PC-3 (cell line): ENCODE measurements at regions not wholly inside any gene's neighbourhood (a gene's known extent, or its start where the extent isn't known, plus 50 kb on each side); places are given as distances from the start of the nearest gene placed in this dataset.

Experiments used
- ATAC-seq: fragments of 200-7000 bp; cut with Tn5 transposase; 2 replicates; pipeline ENCODE4 v1.9.1; 2020; ENCODE audit warnings: mild to moderate bottlenecking, moderate library complexity
- BruUV-seq: library from RNA; stranded (reverse); fragments of 400-500 nt; replicated peaks from 2 replicates; lab custom pipeline; 2021; lab: Mats Ljungman, UMichigan
- CTCF ChIA-PET: fragments of 300-600 bp; sonication (Branson Sonifier 250); formaldehyde crosslinking; loops from one replicate; lab custom pipeline; 2022; ENCODE audit warnings: antibody characterized with exemption; lab: Charles Lee
- POLR2A ChIA-PET: fragments of 300-600 bp; sonication (Branson Sonifier 250); formaldehyde crosslinking; loops from one replicate; lab custom pipeline; 2022; ENCODE audit warnings: antibody characterized with exemption; ENCODE audit not compliant: unreplicated experiment; lab: Charles Lee
- DNase-seq: peaks from one replicate; pipeline ENCODE4 v3.0.0-alpha.2; 2015
- H2AFZ ChIP-seq: fragments of 300-600 bp; sonication (generic); 2 replicates; pipeline ENCODE4 v1.6.0; 2016; ENCODE audit warnings: antibody characterized with exemption, low read length
- H3F3A ChIP-seq: fragments of 300-600 bp; sonication (generic); one replicate; pipeline ENCODE4 v1.6.0; 2017; ENCODE audit warnings: antibody characterized with exemption, low read length, control low read depth, mild to moderate bottlenecking; ENCODE audit not compliant: unreplicated experiment
- H3K27ac ChIP-seq: fragments of 300-600 bp; sonication (generic); 2 replicates; pipeline ENCODE4 v1.5.1; 2016; ENCODE audit warnings: mild to moderate bottlenecking, low read length
- H3K27me3 ChIP-seq: fragments of 300-600 bp; sonication (generic); 2 replicates; pipeline ENCODE4 v1.6.1; 2016; ENCODE audit warnings: low read length, mixed read lengths
- H3K36me3 ChIP-seq: fragments of 300-600 bp; sonication (generic); 2 replicates; pipeline ENCODE4 v1.6.1; 2016; ENCODE audit warnings: low read depth, mixed run types, low read length, mixed read lengths
- H3K4me1 ChIP-seq: fragments of 300-600 bp; sonication (generic); 2 replicates; pipeline ENCODE4 v1.5.1; 2016; ENCODE audit warnings: low read length; ENCODE audit not compliant: insufficient read depth
- H3K4me2 ChIP-seq: fragments of 300-600 bp; sonication (generic); 2 replicates; pipeline ENCODE4 v1.6.0; 2016; ENCODE audit warnings: low read length
- H3K4me3 ChIP-seq: fragments of 300-600 bp; sonication (generic); 2 replicates; pipeline ENCODE4 v1.5.1; 2016; ENCODE audit warnings: mild to moderate bottlenecking, low read length, mixed read lengths
- H3K79me2 ChIP-seq: fragments of 300-600 bp; sonication (generic); 2 replicates; pipeline ENCODE4 v1.6.1; 2017; ENCODE audit warnings: low read length, mixed read lengths
- H3K9ac ChIP-seq: fragments of 300-600 bp; sonication (generic); 2 replicates; pipeline ENCODE4 v1.6.0; 2016; ENCODE audit warnings: mild to moderate bottlenecking, low read length
- H3K9me2 ChIP-seq: fragments of 300-600 bp; sonication (generic); replicated peaks from 2 replicates; pipeline ENCODE4 v1.6.1; 2016; ENCODE audit warnings: mixed run types, low read length, mixed read lengths
- H3K9me3 ChIP-seq: fragments of 300-600 bp; sonication (generic); 2 replicates; pipeline ENCODE4 v1.6.1; 2016; ENCODE audit warnings: low read length, mixed read lengths
- H4K20me1 ChIP-seq: fragments of 300-600 bp; sonication (generic); 2 replicates; pipeline ENCODE4 v1.6.1; 2016; ENCODE audit warnings: low read length, mixed read lengths
- CTCF ChIP-seq: fragments of 300-600 bp; sonication (generic); conservative IDR thresholded peaks from 2 replicates; pipeline ENCODE4 v1.5.1; 2017; ENCODE audit warnings: antibody characterized with exemption, low read depth, mild to moderate bottlenecking, low read length
- EZH2 ChIP-seq: fragments of 300-600 bp; sonication (generic); IDR thresholded peaks from one replicate; pipeline ENCODE4 v1.6.1; 2017; ENCODE audit warnings: antibody characterized with exemption, mild to moderate bottlenecking, low read length; ENCODE audit not compliant: unreplicated experiment
- EZH2phosphoT487 ChIP-seq: fragments of 300-600 bp; sonication (generic); IDR thresholded peaks from 2 replicates; pipeline ENCODE4 v1.6.1; 2018; ENCODE audit warnings: mild to moderate bottlenecking, antibody characterized with exemption, low read length, borderline replicate concordance
- intact Hi-C: fragments of 100-400 bp; cut with micrococcal nuclease; formaldehyde crosslinking; loops from 2 replicates; pipeline ENCODE4 v1.9.0; 2023

DNA sequence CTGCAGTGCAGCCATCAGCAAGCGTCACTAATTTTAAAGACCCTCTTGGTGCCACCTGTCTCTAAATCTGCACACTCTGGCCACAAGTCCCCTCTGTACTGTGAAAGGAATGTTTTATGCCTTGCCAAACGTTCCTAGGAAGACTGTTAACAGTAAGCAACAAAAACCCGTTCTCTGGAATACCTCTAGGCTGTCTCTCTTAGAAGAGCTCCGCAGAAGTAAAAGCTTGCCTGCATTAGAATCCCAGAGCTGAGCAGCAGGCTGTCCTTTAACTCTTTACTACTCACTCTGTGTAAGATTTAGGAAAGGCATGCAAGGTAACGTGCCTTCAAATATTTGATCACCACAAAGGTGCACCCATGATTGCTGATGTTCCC, 53.9 kb upstream of the C9orf72 start:
- Histone ChIP-seq H2AFZ (peak overlapping the region; percentile 78), H3F3A (peaks cover 14% of the 10 kb centered on the region), H3K27ac (peak overlapping the region; percentile 97), H4K20me1 (no peaks in the 10 kb centered on the region), H3K4me2 (peak overlapping the region; percentile 90), H3K4me1 (peaks cover 46% of the 10 kb centered on the region), H3K27me3 (no peaks in the 10 kb centered on the region), H3K36me3 (no peaks in the 10 kb centered on the region), H3K9me3 (no peaks in the 10 kb centered on the region), H3K79me2 (peaks cover 13% of the 10 kb centered on the region), H3K4me3 (peak overlapping the region; percentile 68), H3K9ac (peak overlapping the region; percentile 81), H3K9me2 (no peaks in the 10 kb centered on the region)
- BruUV-seq, result no TSS peak
- TF ChIP-seq EZH2phosphoT487 (no peak), CTCF (no peak), EZH2 (no peak)
- ChIA-PET POLR2A (interaction anchor here (0.6 kb wide), 1 partner anchor 54 kb away, joined by 6 read pairs; no protein-coding TSS in a partner anchor), CTCF (no interaction called here)
- DNase-seq, result peak; percentile 38
- intact Hi-C loops, result loop anchor here (5.0 kb wide), 1 partner anchor 75 kb away; no protein-coding TSS in a partner anchor
- ATAC-seq, result peak; percentile 29

DNA sequence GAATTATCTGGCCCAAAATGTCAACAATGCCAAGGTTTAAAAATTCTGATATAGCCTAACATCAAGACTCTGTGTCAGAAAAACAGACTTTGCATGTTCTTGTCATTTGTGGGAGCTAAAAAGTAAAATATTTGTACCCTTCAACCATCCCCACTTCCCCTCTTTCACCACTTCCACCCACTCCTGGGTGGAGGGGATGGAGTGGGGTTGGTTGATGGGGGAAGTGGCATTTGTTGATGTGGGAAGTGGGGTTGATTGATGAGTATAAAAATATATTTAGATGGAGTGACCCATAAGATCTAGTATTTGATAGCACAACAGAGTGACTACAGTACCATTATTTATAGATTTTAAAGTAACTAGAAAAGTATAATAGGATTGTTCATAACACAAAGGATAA, 55.0 kb upstream of the C9orf72 start:
- H3K27me3 ChIP-seq, result no peaks in the 10 kb centered on the region
- no peak overlapping the region for H3K4me2 ChIP-seq
- H3K9ac ChIP-seq, result no peak overlapping the region
- TF ChIP-seq CTCF, result no peak
- TF ChIP-seq EZH2phosphoT487, result no peak
- no peak for TF ChIP-seq EZH2
- ATAC-seq, result no peak
- CTCF ChIA-PET, result no interaction called here
- H3K36me3 ChIP-seq, result no peaks in the 10 kb centered on the region
- H3K4me3 ChIP-seq, result no peak overlapping the region
- no peaks in the 10 kb centered on the region for H3K9me2 ChIP-seq
- H3F3A ChIP-seq, result peaks cover 10% of the 10 kb centered on the region
- H4K20me1 ChIP-seq, result no peaks in the 10 kb centered on the region
- H3K9me3 ChIP-seq, result no peaks in the 10 kb centered on the region
- H3K27ac ChIP-seq, result no peak overlapping the region
- BruUV-seq, result no TSS peak
- no peak overlapping the region for H2AFZ ChIP-seq
- peaks cover 13% of the 10 kb centered on the region for H3K79me2 ChIP-seq
- H3K4me1 ChIP-seq, result peaks cover 39% of the 10 kb centered on the region
- DNase-seq, result no peak
- POLR2A ChIA-PET, result no interaction called here
- intact Hi-C loops, result loop anchor here (5.0 kb wide), 1 partner anchor 74 kb away; no protein-coding TSS in a partner anchor

GRCh38 chr9:27629425-27629824, 56.1 kb upstream of the C9orf72 start:
- no peak overlapping the region for H3K4me3 ChIP-seq

More at GRCh38 chr9:27629425-27629824, 56.1 kb upstream of the C9orf72 start:
- H3F3A ChIP-seq, result peaks cover 10% of the 10 kb centered on the region
- no peak for DNase-seq
- peaks cover 29% of the 10 kb centered on the region for H3K4me1 ChIP-seq
- H3K79me2 ChIP-seq, result peaks cover 6% of the 10 kb centered on the region
- ChIA-PET POLR2A (no interaction called here), CTCF (no interaction called here)
- intact Hi-C loops, result loop anchor here (5.0 kb wide), 1 partner anchor 73 kb away; no protein-coding TSS in a partner anchor
- no peak for ATAC-seq
- no peaks in the 10 kb centered on the region for H4K20me1 ChIP-seq
- H3K4me2 ChIP-seq, result no peak overlapping the region
- TF ChIP-seq CTCF (no peak), EZH2phosphoT487 (no peak), EZH2 (no peak)
- no peak overlapping the region for H3K27ac ChIP-seq
- H3K9ac ChIP-seq, result no peak overlapping the region
- H3K36me3 ChIP-seq, result no peaks in the 10 kb centered on the region
- no TSS peak for BruUV-seq
- H3K9me2 ChIP-seq, result no peaks in the 10 kb centered on the region
- no peaks in the 10 kb centered on the region for H3K27me3 ChIP-seq
- no peak overlapping the region for H2AFZ ChIP-seq
- H3K9me3 ChIP-seq, result no peaks in the 10 kb centered on the region
